Mesendoderm (in vitro differentiated cells): ENCODE measurements at regions not wholly inside any gene's neighbourhood (a gene's known extent, or its start where the extent isn't known, plus 50 kb on each side); places are given as distances from the start of the nearest gene placed in this dataset.

Experiments used
- DNase-seq: peaks from one replicate; pipeline ENCODE4 v3.0.0; 2013
- H2AK5ac ChIP-seq: 2 replicates; pipeline ENCODE4 v1.6.1; 2013; ENCODE audit warnings: low read length, inconsistent platforms
- H2BK120ac ChIP-seq: 2 replicates; pipeline ENCODE4 v1.6.1; 2013; ENCODE audit warnings: low read depth, mild to moderate bottlenecking, low read length, moderate library complexity, mixed read lengths
- H2BK15ac ChIP-seq: replicated peaks from 2 replicates; pipeline ENCODE4 v1.6.1; 2013; ENCODE audit warnings: low read depth, mild to moderate bottlenecking, moderate library complexity
- H2BK5ac ChIP-seq: 2 replicates; pipeline ENCODE4 v1.6.1; 2013; ENCODE audit warnings: low read length, inconsistent platforms
- H3K18ac ChIP-seq: 2 replicates; pipeline ENCODE4 v1.6.1; 2013; ENCODE audit warnings: mild to moderate bottlenecking, low read length, mixed read lengths
- H3K23ac ChIP-seq: one replicate; pipeline ENCODE4 v1.6.1; 2013; ENCODE audit warnings: low read length
- H3K27ac ChIP-seq: 2 replicates; pipeline ENCODE4 v1.5.1; 2013; ENCODE audit warnings: low read depth, mild to moderate bottlenecking, inconsistent platforms, low read length, moderate library complexity
- H3K27me3 ChIP-seq: 2 replicates; pipeline ENCODE4 v1.6.1; 2013; ENCODE audit warnings: low read length, control low read depth, mild to moderate bottlenecking, inconsistent platforms; ENCODE audit not compliant: insufficient read depth, poor library complexity
- H3K36me3 ChIP-seq: 2 replicates; pipeline ENCODE4 v1.6.1; 2013; ENCODE audit warnings: low read length, inconsistent platforms; ENCODE audit not compliant: control insufficient read depth, insufficient read depth
- H3K4ac ChIP-seq: one replicate; pipeline ENCODE4 v1.6.1; 2013; ENCODE audit warnings: low read depth, mild to moderate bottlenecking, low read length, moderate library complexity
- H3K4me1 ChIP-seq: 2 replicates; pipeline ENCODE4 v1.6.1; 2013; ENCODE audit warnings: low read depth, low read length, inconsistent platforms; ENCODE audit not compliant: control insufficient read depth
- H3K4me2 ChIP-seq: 2 replicates; pipeline ENCODE4 v1.6.1; 2013; ENCODE audit warnings: low read length
- H3K4me3 ChIP-seq: 2 replicates; pipeline ENCODE4 v1.5.1; 2013; ENCODE audit warnings: mild to moderate bottlenecking, low read length
- H3K56ac ChIP-seq: one replicate; pipeline ENCODE4 v1.6.1; 2013; ENCODE audit warnings: low read length
- H3K79me1 ChIP-seq: 2 replicates; pipeline ENCODE4 v1.6.1; 2013; ENCODE audit warnings: low read length, inconsistent platforms
- H3K79me2 ChIP-seq: 2 replicates; pipeline ENCODE4 v1.6.1; 2013; ENCODE audit warnings: mild to moderate bottlenecking, low read length; ENCODE audit not compliant: control insufficient read depth, insufficient read depth
- H3K9ac ChIP-seq: 2 replicates; pipeline ENCODE4 v1.6.1; 2013; ENCODE audit warnings: low read length, inconsistent platforms
- H4K5ac ChIP-seq: one replicate; pipeline ENCODE4 v1.6.1; 2013; ENCODE audit warnings: low read length
- H4K8ac ChIP-seq: one replicate; pipeline ENCODE4 v1.6.1; 2013; ENCODE audit warnings: low read depth, mild to moderate bottlenecking, control low read depth, low read length, moderate library complexity
- WGBS: extraction: QIAGEN DNeasy Blood & Tissue Kit; methylation state at CpG from one replicate; pipeline ENCODE4 v1.1.7; 2013; ENCODE audit warnings: low lambda C conversion rate, missing lambda C conversion rate; ENCODE audit not compliant: insufficient coverage; ENCODE audit errors: extremely low coverage; 5-methylcytosine and 5-hydroxymethylcytosine counted together

DNA sequence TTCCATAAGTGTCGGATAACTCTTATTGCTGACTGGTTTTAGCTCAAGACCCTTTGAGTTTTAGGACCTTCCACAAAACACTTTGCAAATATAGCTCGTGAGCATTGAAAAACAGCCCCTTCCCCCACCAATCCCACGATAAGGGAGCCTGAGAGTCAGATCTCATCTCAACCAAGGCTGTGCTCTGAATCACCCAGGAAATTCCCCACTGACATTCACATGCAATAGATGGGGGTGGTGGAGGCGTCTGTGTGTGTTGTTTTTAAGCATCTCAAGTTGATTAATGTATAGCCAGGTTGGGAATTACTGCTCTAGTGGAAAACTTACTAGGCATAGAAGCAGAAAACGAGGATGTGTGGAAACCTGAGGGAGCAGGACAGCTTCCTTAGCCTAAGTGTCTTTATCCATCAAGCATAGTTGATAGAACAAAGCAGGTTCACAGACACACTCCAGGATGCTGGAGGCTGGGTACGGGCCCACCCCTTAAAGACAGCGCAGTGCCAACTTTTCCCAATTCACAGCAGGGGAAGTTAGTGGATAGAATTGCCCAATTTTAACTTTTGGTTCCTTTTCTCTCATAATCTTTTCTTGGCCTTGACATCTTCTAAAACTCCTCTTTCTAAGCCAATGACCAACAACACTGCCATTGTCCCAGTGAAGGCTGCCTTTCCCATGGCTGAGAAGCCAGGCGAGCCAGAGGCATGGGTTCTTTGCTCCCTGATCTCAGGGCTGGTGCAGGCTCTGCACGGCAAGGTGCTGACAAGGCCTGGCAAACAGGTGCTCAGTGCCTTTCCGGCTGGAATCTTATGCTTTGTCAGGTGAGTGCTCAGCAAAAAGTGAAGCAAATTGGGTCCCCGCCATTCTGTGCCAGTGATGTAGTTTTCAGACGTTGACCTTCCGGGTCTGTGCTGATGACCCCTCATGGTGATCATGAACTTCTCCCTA lies 98.5 kb upstream of the INSIG1 start:
- no peaks in the 10 kb centered on the region for H3K4me1 ChIP-seq
- H3K79me1 ChIP-seq, result no peaks in the 10 kb centered on the region
- no CpG with 5 or more reads among the region's 13 CpGs for WGBS
- H2AK5ac ChIP-seq, result no peak overlapping the region
- no peak overlapping the region for H3K18ac ChIP-seq
- H3K4me3 ChIP-seq, result no peak overlapping the region
- no peak overlapping the region for H4K8ac ChIP-seq
- no peak overlapping the region for H3K23ac ChIP-seq
- no peak overlapping the region for H3K27ac ChIP-seq
- H3K4ac ChIP-seq, result no peak overlapping the region
- no peak overlapping the region for H2BK5ac ChIP-seq
- H2BK120ac ChIP-seq, result no peak overlapping the region
- no peak overlapping the region for H3K9ac ChIP-seq
- H4K5ac ChIP-seq, result no peak overlapping the region
- no peaks in the 10 kb centered on the region for H3K27me3 ChIP-seq
- H3K56ac ChIP-seq, result no peak overlapping the region
- no peak for DNase-seq
- H2BK15ac ChIP-seq, result no peak overlapping the region
- H3K4me2 ChIP-seq, result no peak overlapping the region
- no peaks in the 10 kb centered on the region for H3K79me2 ChIP-seq
- H3K36me3 ChIP-seq, result no peaks in the 10 kb centered on the region

DNA sequence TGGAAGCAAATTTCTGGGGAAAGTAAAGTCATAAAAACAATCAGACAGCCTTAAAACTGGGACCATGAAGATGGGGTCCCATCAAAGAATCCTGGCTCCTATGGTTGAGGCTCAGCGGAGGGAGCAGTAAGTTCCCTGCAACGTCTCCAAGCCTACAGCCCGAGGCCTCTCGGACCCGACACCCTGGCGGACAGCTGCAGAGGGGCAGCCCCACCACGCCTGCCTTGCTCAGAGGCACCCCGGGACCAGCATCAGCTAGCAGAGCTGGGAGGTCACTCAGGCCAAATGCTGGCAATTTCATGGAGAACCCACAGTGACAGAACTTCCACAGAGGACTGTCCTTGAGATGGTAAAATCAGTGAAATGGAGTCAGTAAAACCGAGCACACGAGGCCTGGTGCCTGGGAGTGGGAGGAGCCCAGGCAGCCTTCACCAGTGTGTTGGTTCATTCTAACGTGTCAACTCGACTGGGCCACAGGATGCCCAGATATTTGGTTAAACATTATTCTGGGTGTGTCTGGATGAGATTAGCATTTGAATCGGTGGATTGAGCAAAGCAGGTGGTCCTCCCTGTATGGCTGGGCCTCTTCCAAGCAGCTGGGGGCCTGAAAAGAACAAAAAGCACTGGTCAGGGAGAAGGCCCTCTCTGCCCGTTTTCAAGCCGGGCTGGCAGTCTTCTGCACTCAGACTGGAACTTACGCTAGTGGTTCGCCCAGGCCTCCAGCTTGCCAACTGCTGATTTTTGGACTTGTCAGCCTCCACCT lies 96.2 kb upstream of the INSIG1 start:
- WGBS, result no CpG with 5 or more reads among the region's 17 CpGs

GRCh38 chr7:155202106-155202871 lies 95.4 kb upstream of the INSIG1 start:
- no CpG with 5 or more reads among the region's 15 CpGs for WGBS
- H3K27me3 ChIP-seq, result no peaks in the 10 kb centered on the region

More for the DNA sequence above, 96.2 kb upstream of the INSIG1 start:
- Histone ChIP-seq H2AK5ac (no peak overlapping the region), H2BK15ac (no peak overlapping the region), H3K27ac (no peak overlapping the region), H3K18ac (no peak overlapping the region), H3K79me2 (no peaks in the 10 kb centered on the region), H2BK5ac (no peak overlapping the region), H3K56ac (no peak overlapping the region), H3K4ac (no peak overlapping the region), H3K4me2 (no peak overlapping the region), H4K5ac (no peak overlapping the region), H3K9ac (no peak overlapping the region), H2BK120ac (no peak overlapping the region), H3K23ac (no peak overlapping the region), H3K4me1 (no peaks in the 10 kb centered on the region), H3K79me1 (no peaks in the 10 kb centered on the region), H3K4me3 (no peak overlapping the region), H3K27me3 (no peaks in the 10 kb centered on the region), H4K8ac (no peak overlapping the region), H3K36me3 (no peaks in the 10 kb centered on the region)
- DNase-seq, result no peak

GRCh38 chr7:155203059-155203881 lies 94.4 kb upstream of the INSIG1 start:
- H3K4me1 ChIP-seq, result no peaks in the 10 kb centered on the region
- no peak overlapping the region for H3K4ac ChIP-seq
- H3K79me2 ChIP-seq, result no peaks in the 10 kb centered on the region
- H3K36me3 ChIP-seq, result no peaks in the 10 kb centered on the region
- H3K18ac ChIP-seq, result no peak overlapping the region
- H4K8ac ChIP-seq, result no peak overlapping the region
- H3K27me3 ChIP-seq, result no peaks in the 10 kb centered on the region
- no peaks in the 10 kb centered on the region for H3K79me1 ChIP-seq
- WGBS, result no CpG with 5 or more reads among the region's 17 CpGs
- H3K4me2 ChIP-seq, result no peak overlapping the region
- H3K9ac ChIP-seq, result no peak overlapping the region
- H2BK120ac ChIP-seq, result no peak overlapping the region
- no peak overlapping the region for H2BK5ac ChIP-seq
- no peak overlapping the region for H2BK15ac ChIP-seq
- peak; percentile 46 for DNase-seq
- no peak overlapping the region for H3K23ac ChIP-seq
- no peak overlapping the region for H2AK5ac ChIP-seq
- H4K5ac ChIP-seq, result no peak overlapping the region
- H3K56ac ChIP-seq, result peak overlapping the region; percentile 42
- no peak overlapping the region for H3K27ac ChIP-seq
- H3K4me3 ChIP-seq, result no peak overlapping the region

More at GRCh38 chr7:155202106-155202871, 95.4 kb upstream of the INSIG1 start:
- Histone ChIP-seq H4K5ac (no peak overlapping the region), H3K4me2 (no peak overlapping the region), H2BK120ac (no peak overlapping the region), H3K9ac (no peak overlapping the region), H2BK5ac (no peak overlapping the region), H3K56ac (no peak overlapping the region), H2AK5ac (no peak overlapping the region), H3K23ac (no peak overlapping the region), H3K36me3 (no peaks in the 10 kb centered on the region), H4K8ac (no peak overlapping the region), H2BK15ac (no peak overlapping the region), H3K4ac (no peak overlapping the region), H3K79me1 (no peaks in the 10 kb centered on the region), H3K27ac (no peak overlapping the region), H3K4me3 (no peak overlapping the region), H3K4me1 (no peaks in the 10 kb centered on the region), H3K79me2 (no peaks in the 10 kb centered on the region), H3K18ac (no peak overlapping the region)
- DNase-seq, result no peak
